ENCODE measurements at regions not wholly inside any gene's neighbourhood (a gene's known extent, or its start where the extent isn't known, plus 50 kb on each side); places are given as distances from the start of the nearest gene placed in this dataset.

GRCh38 chr16:85310868-85311585 lies 198.8 kb upstream of the CIBAR2 start:
- TF ChIP-seq REST (IDR thresholded peaks at IDR 0.05; ENCODE audit: insufficient read depth in 1 of 2, low read depth in 2 of 2, low read length in 1 of 2) (no peak), CTCF (IDR thresholded peaks at IDR 0.05) (no peak)
